WERI-Rb-1 (cell line): ENCODE measurements at regions not wholly inside any gene's neighbourhood (a gene's known extent, or its start where the extent isn't known, plus 50 kb on each side); places are given as distances from the start of the nearest gene placed in this dataset.
A peak's percentile ranks its signal among the peaks of the same experiment; 100 is the strongest.

ENCODE experiments used
- DNase-seq: peaks from one replicate; pipeline ENCODE4 v3.0.0-alpha.2; 2020
- H3K27ac ChIP-seq: fragments of 250-450 bp; sonication (Bioruptor Pico); 2 replicates; pipeline ENCODE4 v1.5.1; 2020; ENCODE audit warnings: mild to moderate bottlenecking, moderate library complexity
- H3K27me3 ChIP-seq: fragments of 250-450 bp; sonication (Bioruptor Pico); 2 replicates; pipeline ENCODE4 v1.5.1; 2021; ENCODE audit warnings: mild to moderate bottlenecking, low read depth, moderate library complexity; ENCODE audit not compliant: insufficient read depth, severe bottlenecking
- H3K36me3 ChIP-seq: fragments of 250-450 bp; sonication (Bioruptor Pico); 2 replicates; pipeline ENCODE4 v1.5.1; 2020; ENCODE audit warnings: mild to moderate bottlenecking, moderate library complexity
- H3K4me3 ChIP-seq: 2 replicates; pipeline ENCODE4 v1.5.1; 2011; ENCODE audit warnings: low read depth, mild to moderate bottlenecking, control low read depth, low read length
- H3K9me3 ChIP-seq: fragments of 250-450 bp; sonication (Bioruptor Pico); 2 replicates; pipeline ENCODE4 v1.5.1; 2021; ENCODE audit warnings: mild to moderate bottlenecking, moderate library complexity; ENCODE audit not compliant: severe bottlenecking
- CTCF ChIP-seq: IDR thresholded peaks from 2 replicates; pipeline ENCODE4 v1.5.1; 2011; ENCODE audit warnings: low read depth, mild to moderate bottlenecking, control low read depth, inconsistent platforms, low read length

GRCh38 chr21:36207577-36208320 is 51.1 kb downstream of the DOP1B start:
- DNase-seq: no peak
- no peaks in the 10 kb centered on the region for H3K27me3 ChIP-seq
- H3K36me3 ChIP-seq: peaks cover 9% of the 10 kb centered on the region
- no peak overlapping the region for H3K4me3 ChIP-seq
- H3K9me3 ChIP-seq: no peaks in the 10 kb centered on the region
- TF ChIP-seq CTCF: no peak
- H3K27ac ChIP-seq: no peak overlapping the region

- Histone ChIP-seq H3K36me3 (peaks cover 12% of the 10 kb centered on the region), H3K9me3 (no peaks in the 10 kb centered on the region), H3K27ac (no peak overlapping the region), H3K27me3 (no peaks in the 10 kb centered on the region), H3K4me3 (no peak overlapping the region)
- TF ChIP-seq CTCF: 0 out of 2 replicates have a peak, but pooled peaks have one; percentile 0
- DNase-seq: no peak
Observed at GRCh38 chr21:36208326-36209013, 51.8 kb downstream of the DOP1B start.

- no peaks in the 10 kb centered on the region for H3K9me3 ChIP-seq
- H3K36me3 ChIP-seq: peaks cover 23% of the 10 kb centered on the region
- peak; percentile 76 for TF ChIP-seq CTCF
- no peak overlapping the region for H3K4me3 ChIP-seq
- no peaks in the 10 kb centered on the region for H3K27me3 ChIP-seq
- no peak overlapping the region for H3K27ac ChIP-seq
- DNase-seq: peak; percentile 75
Observed at GRCh38 chr21:36209626-36210171, 53.1 kb downstream of the DOP1B start.

GRCh38 chr21:36210779-36211659 is 54.4 kb downstream of the DOP1B start:
- Histone ChIP-seq H3K36me3 (peaks cover 30% of the 10 kb centered on the region), H3K4me3 (no peak overlapping the region), H3K27me3 (no peaks in the 10 kb centered on the region), H3K9me3 (no peaks in the 10 kb centered on the region), H3K27ac (no peak overlapping the region)
- TF ChIP-seq CTCF: no peak
- no peak for DNase-seq

GRCh38 chr21:36211660-36212512 is 55.3 kb downstream of the DOP1B start:
- H3K27ac ChIP-seq: no peak overlapping the region
- peaks cover 36% of the 10 kb centered on the region for H3K36me3 ChIP-seq
- DNase-seq: no peak
- no peaks in the 10 kb centered on the region for H3K9me3 ChIP-seq
- no peaks in the 10 kb centered on the region for H3K27me3 ChIP-seq
- H3K4me3 ChIP-seq: no peak overlapping the region
- TF ChIP-seq CTCF: no peak
